ENCODE measurements at regions not wholly inside any gene's neighbourhood (a gene's known extent, or its start where the extent isn't known, plus 50 kb on each side); places are given as distances from the start of the nearest gene placed in this dataset.
"Not testable (repeated sequence)": the region's sequence is repeated elsewhere in the genome, so short reads cannot be mapped to it uniquely, and the experiment has no call there.

- no peak for DNase-seq (ENCODE audit: low spot score)
These were observed 215.1 kb upstream of the RPS23 start for GRCh38 chr5:82493221-82493620.

DNA sequence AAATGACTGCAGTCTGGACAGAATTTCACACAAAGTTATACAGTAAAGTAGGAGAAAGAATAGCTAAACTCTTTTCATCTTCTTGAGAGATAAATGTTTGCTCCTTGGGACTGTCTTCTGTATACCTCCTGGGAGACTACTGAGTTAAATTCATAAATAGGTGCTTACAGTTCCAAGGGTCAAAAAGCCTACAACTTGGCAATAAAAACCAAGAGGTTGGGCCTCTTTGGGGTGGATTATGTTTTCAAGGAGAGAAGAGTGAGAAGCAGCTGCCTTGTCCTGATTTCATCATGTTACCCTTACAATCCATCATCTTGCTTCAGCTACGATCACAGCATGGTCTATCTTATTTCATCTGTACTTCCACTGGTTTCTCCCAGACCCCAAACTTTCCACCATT, 213.2 kb upstream of the RPS23 start:
- DNase-seq (ENCODE audit: low spot score): no peak

DNA sequence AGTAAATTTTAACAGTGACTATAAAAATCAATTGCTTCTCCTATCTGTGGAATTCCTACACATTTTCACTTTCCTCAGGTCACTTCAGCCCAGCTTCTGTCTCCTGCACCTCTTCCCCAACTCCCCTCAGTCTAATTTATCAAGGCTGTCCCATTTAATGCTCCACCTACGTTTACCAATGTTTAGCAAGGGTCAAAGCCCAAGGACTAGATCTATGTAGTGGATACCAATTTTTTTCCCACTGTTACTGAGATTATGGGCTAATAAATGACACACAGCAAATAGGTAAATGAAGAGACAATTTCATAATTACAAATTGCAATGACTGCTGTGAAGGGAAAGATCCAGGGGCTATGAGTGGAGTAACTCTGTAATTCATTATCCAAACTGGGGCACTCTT, 211.5 kb upstream of the RPS23 start:
- no peak for DNase-seq (ENCODE audit: low spot score)

- DNase-seq (ENCODE audit: low spot score): no peak
These were observed 209.0 kb upstream of the RPS23 start for GRCh38 chr5:82487131-82487530.

DNA sequence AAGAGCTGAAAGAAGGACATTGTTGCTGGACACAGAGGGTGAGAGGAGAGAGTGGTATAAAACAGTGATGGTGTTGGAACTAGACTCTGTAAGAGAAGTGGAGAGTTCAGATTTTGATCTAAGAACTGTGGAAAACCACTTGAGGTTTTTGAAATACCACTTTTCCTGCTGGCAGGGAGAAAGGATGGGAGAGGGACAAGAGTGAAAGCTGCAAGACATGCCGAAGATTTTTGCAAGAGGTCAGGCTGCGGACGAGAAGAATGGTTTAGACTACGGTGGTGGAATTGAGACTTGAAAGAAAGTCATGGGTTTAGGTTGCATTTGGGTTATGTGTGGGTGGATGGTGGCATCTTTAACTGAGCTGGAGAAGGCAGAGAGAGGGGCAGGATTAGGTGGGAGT, 202.2 kb upstream of the RPS23 start:
- DNase-seq (ENCODE audit: low spot score): no peak

- DNase-seq (ENCODE audit: low spot score): no peak
These were observed 198.0 kb upstream of the RPS23 start for GRCh38 chr5:82476155-82476554.

DNA sequence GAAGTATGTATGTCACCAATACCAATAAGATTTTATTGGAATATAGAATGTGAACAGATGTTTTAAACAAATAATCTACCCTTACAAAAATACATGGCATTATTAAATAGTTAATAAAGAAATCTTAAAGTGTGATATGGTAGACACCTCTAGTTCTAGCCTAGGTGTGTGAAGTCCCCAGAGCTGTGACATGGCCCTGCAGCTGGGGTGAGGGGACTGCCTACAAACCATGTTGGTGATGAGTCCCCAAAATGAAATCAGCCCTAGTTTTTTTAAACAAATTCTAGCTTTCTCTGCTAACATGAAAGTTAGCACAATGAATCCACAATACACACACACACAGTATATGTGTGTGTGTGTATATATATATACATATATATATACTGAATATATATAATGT, 195.1 kb upstream of the RPS23 start:
- no peak for DNase-seq (ENCODE audit: low spot score)

GRCh38 chr5:82470185-82470994, 192.2 kb upstream of the RPS23 start:
- DNase-seq (ENCODE audit: low spot score): no peak

- DNase-seq (ENCODE audit: low spot score): no peak
These were observed 188.9 kb upstream of the RPS23 start for GRCh38 chr5:82466986-82467561.

DNA sequence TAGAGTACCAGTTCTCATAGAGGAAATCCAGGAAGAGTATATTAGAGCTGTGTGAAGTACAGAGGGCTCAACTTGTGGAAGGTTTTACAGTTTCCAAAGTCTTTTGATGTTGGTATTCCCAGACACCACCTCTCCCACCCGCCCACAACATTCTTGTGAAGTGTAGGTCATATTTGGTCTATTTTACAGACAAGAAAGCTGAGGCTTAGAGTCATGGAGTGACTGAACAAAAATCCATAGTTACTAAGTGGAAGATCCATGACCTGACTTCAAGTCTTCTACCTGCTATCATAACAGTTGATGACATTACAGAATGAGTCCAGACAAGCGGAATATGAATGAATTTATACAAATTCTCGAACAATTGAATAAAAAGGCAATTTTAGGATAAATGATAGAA, 187.1 kb upstream of the RPS23 start:
- DNase-seq (ENCODE audit: low spot score): peak; percentile 24

GRCh38 chr5:82459626-82460025, 181.5 kb upstream of the RPS23 start:
- DNase-seq (ENCODE audit: low spot score): no peak

- not testable (repeated sequence) for DNase-seq (ENCODE audit: low spot score)
These were observed 177.2 kb upstream of the RPS23 start for GRCh38 chr5:82455317-82455716.

GRCh38 chr5:82448374-82448773, 170.2 kb upstream of the RPS23 start:
- no peak for DNase-seq (ENCODE audit: low spot score)

DNA sequence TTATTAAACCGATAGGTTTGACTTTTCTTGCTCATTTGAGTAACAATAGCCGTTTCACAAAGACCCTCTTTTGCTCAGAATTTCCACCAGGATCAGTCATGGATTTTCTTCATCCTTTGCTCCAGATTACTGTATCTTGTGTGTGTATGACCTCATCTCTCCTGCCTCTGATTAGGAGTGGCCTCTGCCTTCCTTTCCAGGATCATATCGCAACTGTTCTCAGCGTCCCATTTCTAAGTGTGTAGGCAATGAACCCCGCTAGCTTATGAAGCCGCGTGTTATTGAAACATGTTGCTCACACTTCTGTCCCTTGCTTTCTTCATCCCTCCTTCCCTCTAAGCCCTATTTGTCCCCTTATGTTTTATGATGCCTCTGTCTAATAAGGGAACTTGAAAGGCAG, 169.8 kb upstream of the RPS23 start:
- DNase-seq (ENCODE audit: low spot score): no peak

DNA sequence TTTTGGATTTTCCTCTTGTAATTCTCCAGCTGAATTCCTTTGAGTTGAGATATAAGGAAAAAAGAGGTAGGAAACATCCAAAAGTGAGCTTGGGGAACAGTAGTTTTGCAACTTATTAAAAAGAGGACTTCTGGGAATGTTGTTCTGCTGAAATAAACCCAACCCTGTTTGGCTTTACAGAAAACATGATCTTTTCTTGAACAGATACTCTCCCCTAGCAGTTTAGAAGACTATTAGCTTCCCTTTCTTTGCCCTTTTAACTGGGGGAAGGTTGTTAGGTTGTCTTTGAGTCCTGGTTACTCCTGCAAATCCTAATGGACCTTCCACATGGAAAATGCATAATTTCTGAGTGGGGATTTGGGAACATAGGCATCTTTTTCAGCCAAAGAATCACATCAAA, 168.7 kb upstream of the RPS23 start:
- no peak for DNase-seq (ENCODE audit: low spot score)

DNA sequence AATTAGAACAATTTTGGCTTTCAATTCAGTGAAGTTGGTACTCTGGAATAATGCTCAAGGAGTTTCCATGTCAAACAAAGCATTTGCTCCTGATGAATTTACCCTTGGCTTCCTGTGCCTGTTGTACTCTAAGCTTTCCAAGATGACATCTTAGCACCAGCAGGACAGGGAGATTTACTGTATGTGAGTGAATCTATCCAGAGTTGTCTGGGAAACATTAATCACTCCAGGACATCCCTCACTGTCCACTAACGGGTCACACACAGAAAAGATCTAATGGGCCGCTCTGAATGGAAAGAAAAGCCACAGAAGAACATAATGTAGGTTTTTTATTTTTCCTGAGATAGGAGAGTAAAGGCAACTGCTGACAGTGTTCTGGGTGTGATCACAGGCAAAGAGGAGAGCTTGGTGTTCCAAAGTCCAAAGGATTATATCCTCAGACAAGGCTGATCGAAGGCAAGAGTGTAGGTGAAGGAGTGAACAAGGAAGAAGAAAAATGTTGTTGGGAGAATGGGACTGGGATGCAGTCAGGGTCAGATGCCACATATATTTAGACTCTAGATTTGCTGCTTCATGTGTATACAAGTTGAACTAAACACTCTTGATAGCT, 167.7 kb upstream of the RPS23 start:
- DNase-seq (ENCODE audit: low spot score): no peak

DNA sequence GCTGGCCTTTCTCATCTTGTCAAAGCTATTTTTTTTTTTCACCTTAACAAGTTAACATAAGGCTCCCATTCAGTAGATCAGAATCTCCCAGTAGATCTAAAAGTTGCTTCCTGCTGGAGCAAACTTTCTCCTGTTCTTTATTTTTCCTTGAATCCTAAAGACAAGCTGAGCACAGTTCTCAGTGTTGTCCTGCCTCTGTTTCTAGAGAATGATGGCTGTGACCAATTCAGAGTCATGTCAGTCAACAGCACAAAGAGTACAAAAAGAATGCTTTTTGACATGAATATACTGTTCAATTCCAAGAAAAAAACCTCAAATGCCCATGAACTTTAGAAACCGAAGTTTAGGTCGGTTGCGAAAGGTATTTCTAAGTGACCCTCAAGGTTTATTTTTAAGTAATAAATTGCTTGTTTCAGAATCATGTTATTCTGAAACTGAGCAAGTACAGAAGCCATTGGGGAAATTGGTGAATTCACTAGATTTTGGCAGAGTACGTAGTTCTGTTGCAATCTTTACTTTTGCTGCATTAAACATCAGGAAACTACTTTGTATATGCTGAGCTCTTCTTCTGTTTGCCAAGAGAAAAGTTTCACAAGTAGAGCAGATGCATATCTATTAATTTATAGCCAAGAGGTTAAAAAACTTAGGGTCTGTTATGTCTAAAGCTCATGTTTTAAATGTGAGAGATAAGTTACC, 161.7 kb upstream of the RPS23 start:
- no peak for DNase-seq (ENCODE audit: low spot score)

GRCh38 chr5:82437565-82437964, 159.4 kb upstream of the RPS23 start:
- not testable (repeated sequence) for DNase-seq (ENCODE audit: low spot score)

- no peak for DNase-seq (ENCODE audit: low spot score)
These were observed 158.1 kb upstream of the RPS23 start for GRCh38 chr5:82436291-82436690.

DNA sequence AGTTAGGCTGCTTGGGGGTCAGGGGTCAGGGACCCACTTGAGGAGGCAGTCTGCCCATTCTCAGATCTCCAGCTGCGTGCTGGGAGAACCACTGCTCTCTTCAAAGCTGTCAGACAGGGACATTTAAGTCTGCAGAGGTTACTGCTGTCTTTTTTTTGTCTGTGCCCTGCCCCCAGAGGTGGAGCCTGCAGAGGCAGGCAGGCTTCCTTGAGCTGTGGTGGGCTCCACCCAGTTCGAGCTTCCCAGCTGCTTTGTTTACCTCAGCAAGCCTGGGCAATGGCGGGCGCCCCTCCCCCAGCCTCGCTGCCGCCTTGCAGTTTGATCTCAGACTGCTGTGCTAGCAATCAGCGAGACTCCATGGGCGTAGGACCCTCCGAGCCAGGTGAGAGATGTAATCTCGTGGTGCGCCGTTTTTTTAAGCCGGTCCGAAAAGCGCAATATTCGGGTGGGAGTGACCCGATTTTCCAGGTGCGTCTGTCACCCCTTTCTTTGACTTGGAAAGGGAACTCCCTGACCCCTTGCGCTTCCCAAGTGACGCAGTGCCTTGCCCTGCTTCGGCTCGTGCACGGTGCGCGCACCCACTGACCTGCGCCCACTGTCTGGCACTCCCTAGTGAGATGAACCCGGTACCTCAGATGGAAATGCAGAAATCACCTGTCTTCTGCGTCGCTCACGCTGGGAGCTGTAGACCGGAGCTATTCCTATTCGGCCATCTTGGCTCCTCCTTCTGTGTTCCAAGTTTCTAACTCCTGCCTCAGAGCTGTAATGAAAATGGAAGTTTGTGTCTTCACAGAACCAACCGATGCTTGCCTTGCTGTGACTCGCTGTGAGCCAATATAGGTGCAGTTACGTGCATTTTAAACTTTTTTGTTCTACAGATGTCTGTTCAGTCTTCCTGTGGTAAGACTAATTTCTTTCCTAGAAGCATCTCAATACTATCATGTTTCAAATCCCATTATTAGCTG, 156.8 kb upstream of the RPS23 start:
- DNase-seq (ENCODE audit: low spot score): not testable (repeated sequence)

DNA sequence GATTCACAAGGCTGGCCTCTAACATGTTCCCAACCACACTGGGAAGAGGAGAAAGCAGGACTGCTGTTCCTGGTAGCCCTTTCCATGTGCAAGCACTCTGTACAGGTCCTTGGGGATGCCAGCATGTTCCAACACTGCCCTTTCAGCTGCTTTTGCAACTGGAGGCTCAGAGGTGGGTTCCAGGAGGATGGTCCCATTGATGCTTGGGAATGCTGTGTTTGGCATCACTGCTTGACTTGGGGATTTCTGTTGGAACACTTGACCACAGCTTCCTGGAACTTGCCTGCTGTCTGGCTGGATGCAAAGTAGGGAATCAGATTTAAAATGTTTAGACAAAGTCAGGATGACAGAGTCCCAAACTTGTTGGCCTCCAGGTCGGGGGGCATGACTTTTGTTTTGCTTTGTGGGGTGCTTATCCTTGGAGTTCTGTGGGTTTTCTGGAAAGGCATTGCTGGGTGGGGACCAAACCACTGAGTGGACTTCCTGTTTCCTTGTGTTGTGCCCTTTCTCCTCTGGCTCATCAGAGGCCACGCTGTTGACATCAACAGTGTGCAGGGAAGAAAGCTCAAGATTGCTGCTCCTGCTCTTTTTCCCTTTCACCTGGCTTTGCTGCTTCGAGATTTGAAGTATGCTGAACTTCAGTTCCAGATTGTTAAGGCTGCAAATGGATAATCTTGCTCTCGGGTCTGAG, 148.5 kb upstream of the RPS23 start:
- no peak for DNase-seq (ENCODE audit: low spot score)

Data from SW480 (cell line).